SK-N-MC (cell line): ENCODE measurements at regions not wholly inside any gene's neighbourhood (a gene's known extent, or its start where the extent isn't known, plus 50 kb on each side); places are given as distances from the start of the nearest gene placed in this dataset.

Experiments used
- DNase-seq: peaks from one replicate; pipeline ENCODE4 v3.0.0-alpha.2; 2011; ENCODE audit warnings: low read depth, low spot score
- H3K27ac ChIP-seq: fragments of 200-600 bp; sonication (generic); 2 replicates; pipeline ENCODE4 v1.5.1; 2016; ENCODE audit warnings: mixed run types
- H3K36me3 ChIP-seq: fragments of 200-600 bp; sonication (generic); 2 replicates; pipeline ENCODE4 v1.6.1; 2017; ENCODE audit warnings: antibody characterized with exemption, low read length, mixed read lengths; ENCODE audit not compliant: insufficient read depth
- H3K4me3 ChIP-seq: fragments of 200-600 bp; sonication (generic); 2 replicates; pipeline ENCODE4 v1.5.1; 2016
- H3K9ac ChIP-seq: fragments of 200-600 bp; sonication (generic); 2 replicates; pipeline ENCODE4 v1.8.0; 2017; ENCODE audit warnings: mixed run types, mixed read lengths; ENCODE audit not compliant: insufficient read length
- H3K9me3 ChIP-seq: fragments of 200-600 bp; sonication (generic); 2 replicates; pipeline ENCODE4 v1.6.1; 2017; ENCODE audit warnings: low read depth, mild to moderate bottlenecking, antibody characterized with exemption, low read length, moderate library complexity, mixed read lengths
- EZH2 ChIP-seq: fragments of 200-600 bp; sonication (generic); IDR thresholded peaks from one replicate; pipeline ENCODE4 v1.6.1; 2017; ENCODE audit warnings: antibody characterized with exemption
- FOXP2 ChIP-seq: optimal IDR thresholded peaks from 2 replicates; pipeline ENCODE3; 2011; ENCODE audit warnings: mild to moderate bottlenecking, moderate library complexity; ENCODE audit not compliant: insufficient read depth; ENCODE audit errors: extremely low read length, control extremely low read depth
- POLR2AphosphoS5 ChIP-seq: IDR thresholded peaks from 2 replicates; pipeline ENCODE4 v1.6.1; 2012; ENCODE audit warnings: mild to moderate bottlenecking, low read depth, low read length, borderline replicate concordance

- TF ChIP-seq EZH2 (no peak), FOXP2 (no peak), POLR2AphosphoS5 (no peak)
- H3K9ac ChIP-seq: no peak overlapping the region
- H3K4me3 ChIP-seq: no peak overlapping the region
- no peak for DNase-seq
- H3K36me3 ChIP-seq: no peaks in the 10 kb centered on the region
- no peaks in the 10 kb centered on the region for H3K9me3 ChIP-seq
- no peak overlapping the region for H3K27ac ChIP-seq
Observed at GRCh38 chr17:79487149-79487548, 123.7 kb downstream of the RBFOX3 start.

- no peak overlapping the region for H3K4me3 ChIP-seq
- H3K9ac ChIP-seq: no peak overlapping the region
- TF ChIP-seq FOXP2 (no peak), POLR2AphosphoS5 (no peak), EZH2 (no peak)
- no peaks in the 10 kb centered on the region for H3K36me3 ChIP-seq
- no peak for DNase-seq
- no peaks in the 10 kb centered on the region for H3K9me3 ChIP-seq
- no peak overlapping the region for H3K27ac ChIP-seq
Observed at GRCh38 chr17:79485991-79486390, 124.9 kb downstream of the RBFOX3 start.

GRCh38 chr17:79485419-79485985 lies 125.3 kb downstream of the RBFOX3 start:
- Histone ChIP-seq H3K9ac (no peak overlapping the region), H3K4me3 (no peak overlapping the region), H3K27ac (no peak overlapping the region), H3K36me3 (no peaks in the 10 kb centered on the region), H3K9me3 (no peaks in the 10 kb centered on the region)
- no peak for TF ChIP-seq POLR2AphosphoS5
- TF ChIP-seq EZH2: no peak
- TF ChIP-seq FOXP2: no peak
- no peak for DNase-seq

GRCh38 chr17:79484600-79485418 lies 126.0 kb downstream of the RBFOX3 start:
- TF ChIP-seq EZH2 (no peak), POLR2AphosphoS5 (no peak)
- no peak overlapping the region for H3K9ac ChIP-seq
- DNase-seq: no peak
- no peaks in the 10 kb centered on the region for H3K9me3 ChIP-seq
- H3K27ac ChIP-seq: no peak overlapping the region
- H3K4me3 ChIP-seq: no peak overlapping the region
- no peaks in the 10 kb centered on the region for H3K36me3 ChIP-seq

- H3K4me3 ChIP-seq: no peak overlapping the region
- no peaks in the 10 kb centered on the region for H3K9me3 ChIP-seq
- TF ChIP-seq EZH2 (no peak), POLR2AphosphoS5 (no peak), FOXP2 (no peak)
- no peak for DNase-seq
- H3K36me3 ChIP-seq: no peaks in the 10 kb centered on the region
- no peak overlapping the region for H3K9ac ChIP-seq
- no peak overlapping the region for H3K27ac ChIP-seq
Observed at GRCh38 chr17:79483842-79484241, 127.0 kb downstream of the RBFOX3 start.

GRCh38 chr17:79482727-79483521 lies 127.9 kb downstream of the RBFOX3 start:
- no peak for DNase-seq
- TF ChIP-seq EZH2 (no peak), POLR2AphosphoS5 (no peak), FOXP2 (no peak)
- Histone ChIP-seq H3K4me3 (no peak overlapping the region), H3K36me3 (no peaks in the 10 kb centered on the region), H3K9me3 (no peaks in the 10 kb centered on the region), H3K27ac (no peak overlapping the region), H3K9ac (no peak overlapping the region)

- no peak for TF ChIP-seq EZH2
- no peak for TF ChIP-seq POLR2AphosphoS5
- TF ChIP-seq FOXP2: no peak
- H3K27ac ChIP-seq: no peak overlapping the region
Observed at GRCh38 chr17:79479876-79480275, 131.0 kb downstream of the RBFOX3 start.

GRCh38 chr17:79478841-79479240 lies 132.0 kb downstream of the RBFOX3 start:
- Histone ChIP-seq H3K4me3 (no peak overlapping the region), H3K27ac (no peak overlapping the region), H3K9ac (no peak overlapping the region), H3K36me3 (no peaks in the 10 kb centered on the region), H3K9me3 (no peaks in the 10 kb centered on the region)
- TF ChIP-seq EZH2 (no peak), POLR2AphosphoS5 (no peak), FOXP2 (no peak)
- no peak for DNase-seq

More at GRCh38 chr17:79479876-79480275, 131.0 kb downstream of the RBFOX3 start:
- no peaks in the 10 kb centered on the region for H3K36me3 ChIP-seq
- H3K9me3 ChIP-seq: no peaks in the 10 kb centered on the region
- H3K4me3 ChIP-seq: no peak overlapping the region
- no peak for DNase-seq
- no peak overlapping the region for H3K9ac ChIP-seq
